ENCODE measurements at regions not wholly inside any gene's neighbourhood (a gene's known extent, or its start where the extent isn't known, plus 50 kb on each side); places are given as distances from the start of the nearest gene placed in this dataset.
"Not testable (repeated sequence)": the region's sequence is repeated elsewhere in the genome, so short reads cannot be mapped to it uniquely, and the experiment has no call there.

GRCh38 chr7:87007038-87007437, 52.4 kb downstream of the ELAPOR2 start:
- DNase-seq = no peak

DNA sequence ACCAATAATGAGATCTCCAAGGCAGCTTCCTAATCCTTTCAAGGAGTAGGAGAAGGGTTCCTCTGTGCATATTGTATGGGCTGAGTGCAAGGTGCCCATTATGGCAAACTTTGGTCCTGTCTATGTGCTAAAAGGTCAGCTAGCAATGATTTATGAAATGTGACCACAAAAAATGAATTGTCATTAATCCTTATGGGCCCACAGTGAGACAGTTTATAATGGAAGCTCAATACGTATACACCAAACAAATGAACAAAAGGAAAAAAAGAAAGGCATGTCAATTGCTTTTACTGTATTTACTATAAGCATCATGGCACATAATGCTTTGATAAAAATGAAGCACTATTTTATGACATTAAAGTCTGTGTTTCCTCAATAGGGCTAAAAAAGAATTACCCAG, 54.5 kb downstream of the ELAPOR2 start:
- DNase-seq = no peak

DNA sequence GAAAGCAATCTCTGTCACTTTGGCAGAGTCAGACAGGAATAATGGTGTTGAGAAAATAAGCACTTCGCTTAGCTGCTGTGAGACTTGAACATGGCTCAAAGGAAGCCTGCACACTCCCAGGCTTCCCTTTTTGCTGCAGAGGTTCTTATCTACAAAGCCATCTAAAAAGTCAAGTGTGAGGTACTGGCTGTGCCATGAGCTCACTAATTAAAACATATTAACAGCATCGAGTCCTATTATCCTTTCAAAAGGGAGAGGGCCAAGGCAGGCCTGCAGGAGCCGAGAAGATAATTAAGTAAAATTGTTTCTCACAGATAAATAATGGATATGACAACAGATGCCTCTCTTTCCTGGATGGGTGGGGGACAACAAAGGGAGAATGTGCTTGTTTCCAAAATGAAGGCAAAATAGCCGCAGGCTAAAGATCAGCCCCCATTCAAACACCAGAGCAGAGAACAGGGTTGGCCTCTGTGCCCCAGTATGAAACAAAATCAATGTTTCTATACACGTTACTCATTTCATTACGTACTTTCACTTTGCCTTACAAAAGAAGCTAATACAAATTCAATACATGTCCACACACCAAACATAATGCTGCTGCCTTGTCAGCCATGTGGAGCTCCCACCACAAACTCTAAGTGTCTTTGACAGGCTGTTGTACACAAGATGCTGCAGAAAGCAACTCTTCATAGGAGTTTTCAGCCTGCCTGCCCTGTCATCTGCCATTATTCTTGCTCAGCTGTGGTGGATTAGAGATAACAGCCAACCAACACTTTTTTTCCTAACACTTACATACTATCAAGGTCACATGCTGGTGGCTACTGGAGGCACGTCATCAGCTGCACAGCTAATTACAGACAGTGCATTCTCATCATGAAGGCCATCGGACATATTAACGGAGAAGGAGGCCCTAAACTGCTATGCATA, 55.3 kb downstream of the ELAPOR2 start:
- no peak for DNase-seq

DNA sequence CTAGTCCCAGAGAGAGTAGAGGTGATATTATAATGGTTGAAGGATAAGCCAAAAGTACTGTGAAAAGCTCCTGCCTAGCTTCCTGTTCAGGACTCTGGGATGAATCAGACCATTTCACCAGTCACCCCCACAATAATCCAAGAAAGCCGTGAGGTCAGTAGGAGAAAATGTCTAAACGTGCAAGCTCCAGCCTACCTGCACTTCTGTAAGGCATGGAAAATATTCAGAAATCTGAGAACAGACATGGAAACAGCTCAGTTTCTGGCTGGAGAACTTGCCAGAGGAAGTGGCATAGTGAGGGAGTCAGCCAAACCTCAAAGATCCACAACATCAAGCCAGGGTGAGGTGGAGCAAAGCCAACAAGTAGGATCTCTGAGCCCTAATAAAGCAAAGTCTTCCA, 58.2 kb downstream of the ELAPOR2 start:
- DNase-seq = peak; percentile 29 to 48

GRCh38 chr7:87000344-87000743, 59.1 kb downstream of the ELAPOR2 start:
- peak in 1 of 2 experiments; percentile 25 for DNase-seq

DNA sequence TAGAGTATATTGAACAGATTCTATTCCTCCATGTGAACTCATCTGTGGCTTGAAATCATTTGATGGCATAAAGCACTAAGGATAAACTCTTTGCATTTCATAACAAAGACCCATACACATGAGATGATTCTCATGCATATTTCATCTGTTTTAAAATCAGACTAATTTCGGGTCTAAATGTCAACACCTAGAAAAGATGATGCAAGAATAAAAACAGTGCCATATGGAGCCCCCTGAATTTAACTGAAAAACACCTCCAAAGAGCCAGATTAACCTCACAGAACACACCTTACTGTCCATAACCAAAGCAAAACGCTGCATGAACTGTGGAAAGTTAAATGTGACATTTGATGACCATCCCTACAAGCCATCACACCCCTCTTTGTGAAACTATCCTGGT, 59.7 kb downstream of the ELAPOR2 start:
- no peak for DNase-seq

- DNase-seq = peak in 1 of 2 experiments; percentile 1
Observed at GRCh38 chr7:86995814-86996213, 63.6 kb downstream of the ELAPOR2 start.

GRCh38 chr7:86995052-86995725, 64.3 kb downstream of the ELAPOR2 start:
- no peak for DNase-seq

GRCh38 chr7:86991771-86992191, 67.7 kb downstream of the ELAPOR2 start:
- DNase-seq = peak; percentile 22 to 48

DNA sequence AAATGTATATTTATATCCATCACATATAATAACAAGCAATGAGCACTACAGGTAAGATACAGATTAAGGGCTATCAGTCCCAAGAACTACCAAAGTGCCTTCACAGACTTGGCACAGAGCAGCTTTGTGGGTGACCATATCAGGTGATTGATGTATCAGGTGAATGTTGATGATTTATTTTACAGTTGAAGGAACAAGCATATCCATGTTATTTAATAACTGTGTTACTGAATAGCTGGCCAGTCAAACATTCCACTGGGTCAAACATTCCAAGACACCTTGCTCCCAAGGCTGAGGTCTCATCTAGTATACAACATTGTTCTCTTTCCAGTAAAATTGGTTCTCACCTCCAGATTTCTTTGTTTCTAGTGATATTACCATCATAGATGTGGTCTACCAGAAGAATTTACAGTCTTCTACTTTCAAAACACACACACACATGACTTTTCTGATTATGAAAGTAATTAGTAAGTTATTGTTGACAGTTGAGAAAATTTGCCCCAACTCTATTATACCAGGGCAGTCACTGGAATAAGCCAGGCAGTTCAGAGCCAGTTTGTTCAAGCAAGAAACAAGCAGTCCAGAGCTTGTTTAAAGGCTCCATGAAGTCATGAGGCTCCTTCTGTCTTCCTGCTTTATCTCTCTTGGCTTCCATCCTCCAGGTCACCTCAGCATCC, 68.2 kb downstream of the ELAPOR2 start:
- no peak for DNase-seq

DNA sequence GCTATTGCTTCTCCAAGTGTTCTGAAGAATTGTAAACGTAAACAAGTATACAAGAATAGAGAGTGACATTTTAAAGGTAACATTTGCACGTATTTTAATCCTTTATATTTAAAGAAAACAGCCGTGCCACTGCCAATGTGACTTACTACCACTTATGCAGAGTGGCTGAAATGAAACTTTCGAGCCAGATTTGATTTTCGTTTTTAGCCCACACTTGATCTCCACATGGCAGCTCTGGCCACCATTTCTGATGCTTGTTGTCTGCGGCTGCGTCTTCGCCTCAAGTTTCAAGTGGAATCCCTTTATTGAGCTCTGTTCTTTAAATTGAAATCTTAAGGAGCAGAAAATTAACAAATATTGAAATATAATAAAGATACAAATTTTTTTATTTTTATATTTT, 70.0 kb downstream of the ELAPOR2 start:
- DNase-seq = no peak

- DNase-seq = not testable (repeated sequence)
Observed at GRCh38 chr7:86987834-86988233, 71.6 kb downstream of the ELAPOR2 start.

DNA sequence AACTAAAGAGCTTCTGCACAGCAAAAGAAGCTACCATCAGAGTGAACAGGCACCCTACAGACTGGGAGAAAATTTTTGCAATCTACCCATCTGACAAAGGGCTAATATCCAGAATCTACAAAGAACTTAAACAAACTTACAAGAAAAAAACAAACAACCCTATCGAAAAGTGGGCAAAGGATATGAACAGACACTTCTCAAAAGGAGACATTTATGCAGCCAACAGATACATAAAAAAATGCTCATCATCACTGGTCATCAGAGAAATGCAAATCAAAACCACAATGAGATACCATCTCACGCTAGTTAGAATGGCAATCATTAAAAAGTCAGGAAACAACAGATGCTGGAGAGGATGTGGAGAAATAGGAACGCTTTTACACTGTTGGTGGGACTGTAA, 72.1 kb downstream of the ELAPOR2 start:
- DNase-seq = not testable (repeated sequence)

DNA sequence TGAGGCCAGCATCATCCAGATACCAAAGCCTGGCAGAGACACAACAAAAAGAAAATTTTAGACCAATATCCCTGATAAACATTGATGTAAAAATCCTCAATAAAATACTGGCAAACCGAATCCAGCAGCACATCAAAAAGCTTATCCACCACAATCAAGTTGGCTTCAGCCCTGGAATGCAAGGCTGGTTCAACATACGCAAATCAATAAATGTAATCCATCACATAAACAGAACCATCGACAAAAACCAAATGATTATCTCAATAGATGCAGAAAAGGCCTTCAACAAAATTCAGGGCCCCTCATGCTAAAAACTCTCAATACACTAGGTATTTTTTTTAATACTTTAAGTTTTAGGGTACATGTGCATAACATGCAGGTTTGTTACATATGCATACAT, 74.1 kb downstream of the ELAPOR2 start:
- not testable (repeated sequence) for DNase-seq

GRCh38 chr7:86983654-86984053, 75.8 kb downstream of the ELAPOR2 start:
- DNase-seq = not testable (repeated sequence)

- not testable (repeated sequence) for DNase-seq
Observed at GRCh38 chr7:86981937-86982336, 77.5 kb downstream of the ELAPOR2 start.

DNA sequence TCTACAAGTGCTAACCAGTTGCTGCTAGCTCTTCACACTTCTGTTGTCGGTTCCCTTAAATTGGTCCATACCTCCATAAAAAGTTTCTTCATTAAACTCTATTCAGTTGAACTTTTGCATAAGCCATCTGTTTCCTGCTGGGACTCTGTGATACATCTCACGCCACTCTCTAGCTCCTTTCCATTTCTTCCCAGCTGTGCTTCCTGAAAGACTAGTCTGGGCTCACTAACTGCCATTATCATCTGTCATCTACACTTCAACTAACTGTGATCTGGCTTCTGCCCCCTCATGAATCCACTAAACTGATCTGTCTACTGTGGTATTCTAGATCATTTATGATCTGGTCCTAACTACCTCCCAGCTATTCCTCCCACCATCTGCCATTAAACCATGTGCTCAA, 78.3 kb downstream of the ELAPOR2 start:
- no peak for DNase-seq

- DNase-seq = no peak
Observed at GRCh38 chr7:86980223-86980622, 79.2 kb downstream of the ELAPOR2 start.

- DNase-seq = no peak
Observed at GRCh38 chr7:86978808-86979506, 80.5 kb downstream of the ELAPOR2 start.

DNA sequence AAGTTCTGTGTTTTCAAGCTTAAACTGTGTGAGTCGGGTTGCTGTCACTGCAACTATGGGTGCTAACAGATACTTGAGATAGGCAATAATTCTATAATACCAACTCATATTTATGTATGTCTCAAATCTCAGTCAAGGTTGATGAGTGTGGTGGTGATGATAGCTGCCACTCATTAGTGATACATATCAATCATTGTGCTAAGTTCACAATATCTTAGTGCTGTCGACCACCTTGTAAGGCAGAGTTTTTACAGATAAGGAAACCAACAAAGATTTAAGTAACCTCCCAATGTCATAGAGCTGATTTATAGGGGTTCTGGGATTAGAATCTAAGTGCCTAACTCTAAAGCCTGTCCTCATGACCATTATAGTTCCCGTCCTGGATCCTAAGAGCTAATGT, 82.5 kb downstream of the ELAPOR2 start:
- no peak for DNase-seq

GRCh38 chr7:86975914-86976313, 83.5 kb downstream of the ELAPOR2 start:
- DNase-seq = no peak

- no peak for DNase-seq
Observed at GRCh38 chr7:86975449-86975848, 84.0 kb downstream of the ELAPOR2 start.

DNA sequence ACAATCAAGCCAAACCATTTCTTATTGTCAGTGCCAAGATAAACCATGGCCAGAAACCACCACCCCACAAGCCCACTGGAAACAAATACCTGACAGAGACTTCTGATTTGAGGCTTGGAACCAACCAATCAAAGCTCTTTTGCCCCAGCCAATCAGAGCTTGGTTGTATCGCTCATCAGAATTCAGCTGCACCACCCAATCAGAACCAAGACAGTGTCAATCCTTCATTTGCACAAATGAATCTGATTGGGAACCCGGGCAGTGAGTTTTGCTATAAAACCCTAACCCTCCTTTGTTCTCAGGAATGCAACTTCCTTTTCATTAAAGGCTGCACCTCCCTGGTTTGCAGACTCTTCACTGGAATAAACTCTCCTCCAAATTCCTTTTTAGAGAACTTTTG, 87.4 kb downstream of the ELAPOR2 start:
- DNase-seq = no peak

Data from NCI-H446 (cell line).